WI38 (cell line): ENCODE measurements at regions not wholly inside any gene's neighbourhood (a gene's known extent, or its start where the extent isn't known, plus 50 kb on each side); places are given as distances from the start of the nearest gene placed in this dataset.

Experiments
- H3K4me3 ChIP-seq: 2 replicates; pipeline ENCODE4 v1.5.1; 2011; ENCODE audit warnings: low read depth, mild to moderate bottlenecking, control low read depth, low read length
- CTCF ChIP-seq: IDR thresholded peaks from 2 replicates; pipeline ENCODE4 v1.5.1; 2012; ENCODE audit warnings: low read depth, mild to moderate bottlenecking, control low read depth, low read length

- TF ChIP-seq CTCF: no peak
- H3K4me3 ChIP-seq: no peak overlapping the region
Measured at GRCh38 chr21:15422783-15423182, 307.0 kb upstream of the USP25 start.

- no peak overlapping the region for H3K4me3 ChIP-seq
- TF ChIP-seq CTCF: no peak
Measured at GRCh38 chr21:15423676-15424445, 305.9 kb upstream of the USP25 start.

- no peak overlapping the region for H3K4me3 ChIP-seq
- TF ChIP-seq CTCF: no peak
Measured at GRCh38 chr21:15425049-15425448, 304.7 kb upstream of the USP25 start.

- no peak overlapping the region for H3K4me3 ChIP-seq
- TF ChIP-seq CTCF: no peak
Measured at GRCh38 chr21:15430023-15430422, 299.8 kb upstream of the USP25 start.

GRCh38 chr21:15430577-15430976, 299.2 kb upstream of the USP25 start:
- no peak overlapping the region for H3K4me3 ChIP-seq
- no peak for TF ChIP-seq CTCF

- no peak for TF ChIP-seq CTCF
- H3K4me3 ChIP-seq: no peak overlapping the region
Measured at GRCh38 chr21:15431053-15431452, 298.7 kb upstream of the USP25 start.

GRCh38 chr21:15433091-15433490, 296.7 kb upstream of the USP25 start:
- H3K4me3 ChIP-seq: no peak overlapping the region
- no peak for TF ChIP-seq CTCF
